Karpas-422 (cell line): ENCODE measurements at regions not wholly inside any gene's neighbourhood (a gene's known extent, or its start where the extent isn't known, plus 50 kb on each side); places are given as distances from the start of the nearest gene placed in this dataset.

Source experiments
- DNase-seq: peaks from one replicate; pipeline ENCODE4 v3.0.0-alpha.2; 2015
- H2AFZ ChIP-seq: fragments of 200-600 bp; sonication (generic); 2 replicates; pipeline ENCODE4 v1.6.1; 2014; ENCODE audit warnings: antibody characterized with exemption, low read length, mixed read lengths
- H3K27ac ChIP-seq: fragments of 200-600 bp; sonication (generic); 2 replicates; pipeline ENCODE4 v1.5.1; 2014; ENCODE audit warnings: mild to moderate bottlenecking, low read length, moderate library complexity
- H3K27me3 ChIP-seq: fragments of 200-600 bp; sonication (generic); 2 replicates; pipeline ENCODE4 v1.6.1; 2014; ENCODE audit warnings: low read length, mixed read lengths
- H3K36me3 ChIP-seq: fragments of 200-600 bp; sonication (generic); 2 replicates; pipeline ENCODE4 v1.6.1; 2014; ENCODE audit warnings: low read length, mixed read lengths; ENCODE audit not compliant: insufficient read depth
- H3K4me1 ChIP-seq: fragments of 200-600 bp; sonication (generic); 2 replicates; pipeline ENCODE4 v1.6.1; 2014; ENCODE audit warnings: mild to moderate bottlenecking, low read length, mixed read lengths
- H3K4me2 ChIP-seq: fragments of 200-600 bp; sonication (generic); 2 replicates; pipeline ENCODE4 v1.6.1; 2014; ENCODE audit warnings: low read length, low read depth, mild to moderate bottlenecking; ENCODE audit not compliant: poor library complexity, severe bottlenecking
- H3K4me3 ChIP-seq: fragments of 200-600 bp; sonication (generic); 2 replicates; pipeline ENCODE4 v1.5.1; 2014; ENCODE audit warnings: mild to moderate bottlenecking, antibody characterized with exemption, low read length, mixed read lengths
- H3K79me2 ChIP-seq: fragments of 200-600 bp; sonication (generic); 2 replicates; pipeline ENCODE4 v1.6.1; 2014; ENCODE audit warnings: mild to moderate bottlenecking, low read length, mixed read lengths
- H3K9ac ChIP-seq: fragments of 200-600 bp; sonication (generic); 2 replicates; pipeline ENCODE4 v1.6.0; 2014; ENCODE audit warnings: low read length
- H3K9me2 ChIP-seq: fragments of 200-600 bp; sonication (generic), shearing (Covaris generic); replicated peaks from 2 replicates; pipeline ENCODE4 v1.6.0; 2014; ENCODE audit warnings: mild to moderate bottlenecking, low read length, moderate library complexity; ENCODE audit not compliant: insufficient read depth
- H3K9me3 ChIP-seq: fragments of 300-700, 200-600 bp; sonication (generic); 2 replicates; pipeline ENCODE4 v1.6.1; 2014; ENCODE audit warnings: low read length, mixed read lengths
- H4K20me1 ChIP-seq: fragments of 200-600 bp; sonication (generic); 2 replicates; pipeline ENCODE4 v1.6.1; 2014; ENCODE audit warnings: mild to moderate bottlenecking, antibody characterized with exemption, low read length, low read depth; ENCODE audit not compliant: insufficient read depth

DNA sequence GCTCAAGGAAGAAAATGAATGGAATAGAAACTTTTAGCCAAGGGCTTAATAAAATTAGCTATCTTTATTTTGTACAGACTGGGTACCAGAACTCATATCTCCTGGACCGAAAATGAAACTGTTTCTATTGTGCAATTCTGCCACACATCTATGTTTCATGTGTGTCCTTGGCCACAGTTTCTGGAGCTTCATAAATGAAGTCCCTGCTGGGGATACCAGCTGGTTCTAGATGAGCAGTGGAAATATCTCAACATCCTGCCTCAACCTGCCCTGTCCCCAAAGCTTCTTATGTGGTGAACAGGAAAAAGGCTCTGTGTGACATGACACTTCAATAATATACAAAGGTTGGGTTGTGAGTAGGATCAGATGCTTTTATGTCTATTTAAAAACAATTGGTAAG, 310.1 kb upstream of the SORCS1 start:
- no peak overlapping the region for H3K4me3 ChIP-seq
- H3K4me1 ChIP-seq, result no peaks in the 10 kb centered on the region
- H3K4me2 ChIP-seq, result no peak overlapping the region
- H3K36me3 ChIP-seq, result no peaks in the 10 kb centered on the region
- H2AFZ ChIP-seq, result no peak overlapping the region
- no peaks in the 10 kb centered on the region for H3K9me2 ChIP-seq
- H3K27ac ChIP-seq, result no peak overlapping the region
- no peaks in the 10 kb centered on the region for H3K27me3 ChIP-seq
- H4K20me1 ChIP-seq, result no peaks in the 10 kb centered on the region
- H3K9me3 ChIP-seq, result peaks cover 21% of the 10 kb centered on the region
- no peak for DNase-seq
- no peak overlapping the region for H3K9ac ChIP-seq
- no peaks in the 10 kb centered on the region for H3K79me2 ChIP-seq

DNA sequence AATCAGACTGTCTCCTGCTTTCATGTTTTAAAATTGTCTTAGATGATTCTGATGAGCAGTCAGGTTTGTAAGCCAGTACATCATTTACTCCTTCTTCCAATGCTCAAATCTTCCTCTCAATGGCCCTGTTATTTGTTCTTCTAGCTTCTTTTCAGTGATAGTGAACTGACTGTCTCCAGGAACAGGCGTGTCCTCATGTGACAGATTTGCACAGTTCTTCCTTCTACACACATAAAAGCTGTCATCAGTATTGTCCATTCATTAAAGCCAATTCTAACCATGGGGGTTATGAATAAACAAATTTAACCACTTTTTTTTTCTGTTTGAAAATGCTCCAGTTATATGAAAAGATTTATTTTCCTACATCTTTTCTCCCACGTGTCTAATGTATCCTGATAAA, 308.7 kb upstream of the SORCS1 start:
- DNase-seq, result no peak
- Histone ChIP-seq H3K36me3 (no peaks in the 10 kb centered on the region), H3K79me2 (no peaks in the 10 kb centered on the region), H3K9me3 (peaks cover 21% of the 10 kb centered on the region), H3K4me2 (no peak overlapping the region), H3K27me3 (no peaks in the 10 kb centered on the region), H3K4me1 (no peaks in the 10 kb centered on the region), H3K9ac (no peak overlapping the region), H4K20me1 (no peaks in the 10 kb centered on the region), H2AFZ (no peak overlapping the region), H3K4me3 (no peak overlapping the region), H3K9me2 (no peaks in the 10 kb centered on the region), H3K27ac (no peak overlapping the region)

DNA sequence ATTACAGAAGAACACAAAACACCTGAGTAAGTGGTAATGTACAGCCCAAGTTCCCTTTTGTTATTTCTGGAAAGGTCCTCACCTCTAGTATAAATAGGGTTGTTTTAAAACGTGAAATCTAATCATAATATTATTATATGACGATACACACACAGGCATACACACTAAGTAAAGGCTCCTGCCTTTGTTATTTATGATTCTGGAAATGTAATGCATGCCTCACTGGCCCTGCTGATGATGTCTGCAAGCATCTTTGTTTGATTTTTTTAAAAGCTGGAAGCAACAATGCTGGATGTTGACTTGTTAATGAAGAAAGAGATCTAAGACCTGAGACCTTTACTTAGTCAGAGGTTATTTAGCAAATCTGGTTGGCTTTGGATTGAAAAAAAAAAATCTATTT, 307.4 kb upstream of the SORCS1 start:
- H3K4me2 ChIP-seq, result no peak overlapping the region
- H3K4me1 ChIP-seq, result no peaks in the 10 kb centered on the region
- no peak overlapping the region for H3K9ac ChIP-seq
- no peak for DNase-seq
- H2AFZ ChIP-seq, result no peak overlapping the region
- no peaks in the 10 kb centered on the region for H3K27me3 ChIP-seq
- H3K9me2 ChIP-seq, result no peaks in the 10 kb centered on the region
- no peak overlapping the region for H3K4me3 ChIP-seq
- no peaks in the 10 kb centered on the region for H3K36me3 ChIP-seq
- H4K20me1 ChIP-seq, result no peaks in the 10 kb centered on the region
- H3K9me3 ChIP-seq, result peaks cover 21% of the 10 kb centered on the region
- no peaks in the 10 kb centered on the region for H3K79me2 ChIP-seq
- H3K27ac ChIP-seq, result no peak overlapping the region

DNA sequence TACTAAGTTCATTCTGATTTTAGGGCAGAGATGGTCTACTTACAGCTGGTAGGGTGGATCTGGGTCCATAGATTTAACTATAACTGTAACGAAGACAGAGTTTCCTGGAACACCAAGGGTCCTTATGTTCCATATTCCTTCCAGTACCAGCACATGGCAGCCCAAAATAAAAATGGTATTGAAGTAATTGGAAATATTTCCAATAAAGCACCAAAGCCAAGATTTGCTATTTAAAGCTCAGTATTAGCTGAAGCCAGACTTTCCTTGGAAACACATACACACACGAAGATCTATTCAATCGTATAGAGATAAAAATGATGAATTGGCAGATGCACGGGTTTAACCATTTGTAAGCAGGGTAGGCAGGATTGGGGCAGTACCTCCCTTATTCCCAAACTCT, 289.1 kb upstream of the SORCS1 start:
- no peak for DNase-seq
- no peak overlapping the region for H3K4me2 ChIP-seq
- H3K9me3 ChIP-seq, result peaks cover 25% of the 10 kb centered on the region
- H3K9me2 ChIP-seq, result no peaks in the 10 kb centered on the region
- H3K79me2 ChIP-seq, result no peaks in the 10 kb centered on the region
- no peak overlapping the region for H3K4me3 ChIP-seq
- H3K36me3 ChIP-seq, result no peaks in the 10 kb centered on the region
- H4K20me1 ChIP-seq, result no peaks in the 10 kb centered on the region
- no peaks in the 10 kb centered on the region for H3K4me1 ChIP-seq
- no peak overlapping the region for H3K27ac ChIP-seq
- H3K27me3 ChIP-seq, result no peaks in the 10 kb centered on the region
- H2AFZ ChIP-seq, result no peak overlapping the region
- no peak overlapping the region for H3K9ac ChIP-seq

DNA sequence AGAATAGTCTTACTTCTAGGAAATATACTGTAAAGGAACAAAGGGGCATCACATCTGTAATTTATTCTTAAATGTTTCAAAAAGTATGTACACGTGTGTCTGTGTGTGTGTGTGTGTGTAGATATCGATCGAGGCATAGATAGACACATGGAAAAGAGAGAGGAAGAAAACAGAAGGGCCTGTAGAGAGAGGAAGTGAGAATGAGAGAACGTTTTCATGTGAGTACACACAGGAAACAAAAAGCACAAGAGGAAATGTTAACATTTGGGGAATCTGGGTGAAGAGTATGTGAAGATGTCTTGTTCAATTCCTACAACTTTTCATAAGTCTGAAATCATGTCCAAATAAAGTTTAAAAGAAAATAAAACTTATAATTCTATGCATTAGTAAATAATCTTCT, 286.5 kb upstream of the SORCS1 start:
- Histone ChIP-seq H3K36me3 (no peaks in the 10 kb centered on the region), H3K79me2 (no peaks in the 10 kb centered on the region), H3K4me1 (no peaks in the 10 kb centered on the region), H3K9me2 (no peaks in the 10 kb centered on the region), H3K9ac (no peak overlapping the region), H3K4me3 (no peak overlapping the region), H3K27ac (no peak overlapping the region), H3K4me2 (no peak overlapping the region), H3K9me3 (peaks cover 27% of the 10 kb centered on the region), H2AFZ (no peak overlapping the region), H4K20me1 (no peaks in the 10 kb centered on the region), H3K27me3 (no peaks in the 10 kb centered on the region)
- no peak for DNase-seq

DNA sequence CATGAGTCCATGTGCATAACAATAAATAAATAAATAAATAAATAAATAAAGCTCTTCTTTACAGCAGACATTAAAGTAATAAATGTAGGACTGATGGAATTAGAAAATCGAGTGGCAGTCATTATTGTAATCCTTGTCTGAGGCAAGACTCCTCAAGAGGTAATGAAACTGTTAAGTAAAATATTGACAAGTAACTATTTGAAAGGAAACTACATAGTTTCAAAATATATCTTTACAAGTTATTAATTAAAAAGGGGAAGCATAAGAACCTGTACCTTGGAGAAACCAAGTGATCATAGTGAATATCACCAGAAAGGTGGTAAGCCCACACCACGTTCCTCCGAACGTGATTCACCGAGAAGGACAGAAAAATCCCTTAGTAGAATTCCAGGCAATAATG, 285.6 kb upstream of the SORCS1 start:
- Histone ChIP-seq H3K9ac (no peak overlapping the region), H3K4me2 (no peak overlapping the region), H2AFZ (no peak overlapping the region), H3K36me3 (no peaks in the 10 kb centered on the region), H3K9me2 (no peaks in the 10 kb centered on the region), H3K4me1 (no peaks in the 10 kb centered on the region), H3K79me2 (no peaks in the 10 kb centered on the region), H3K4me3 (no peak overlapping the region), H4K20me1 (no peaks in the 10 kb centered on the region), H3K27ac (no peak overlapping the region), H3K27me3 (no peaks in the 10 kb centered on the region), H3K9me3 (peaks cover 23% of the 10 kb centered on the region)
- DNase-seq, result no peak

DNA sequence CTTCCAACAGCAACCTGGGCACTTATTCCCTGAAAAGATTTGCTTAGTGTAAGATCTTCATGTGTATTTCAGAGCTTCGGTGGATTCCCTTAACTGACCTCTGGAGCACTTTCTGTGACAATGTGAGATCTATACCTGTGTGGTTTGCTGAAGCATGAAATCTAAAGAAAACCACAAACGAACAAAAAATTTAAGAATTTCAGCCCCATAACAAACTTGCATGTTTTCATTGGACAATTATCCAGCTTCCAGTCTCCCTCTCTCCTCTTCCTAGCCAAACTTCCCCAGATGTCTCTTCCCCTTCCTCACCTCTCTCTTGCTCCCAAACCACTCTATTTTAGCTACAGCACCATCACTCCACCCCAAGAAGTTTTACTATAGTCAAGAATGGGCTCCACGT, 279.9 kb upstream of the SORCS1 start:
- H2AFZ ChIP-seq, result no peak overlapping the region
- H3K4me3 ChIP-seq, result no peak overlapping the region
- no peaks in the 10 kb centered on the region for H3K9me2 ChIP-seq
- no peak for DNase-seq
- no peak overlapping the region for H3K4me2 ChIP-seq
- no peak overlapping the region for H3K9ac ChIP-seq
- H3K36me3 ChIP-seq, result no peaks in the 10 kb centered on the region
- H3K4me1 ChIP-seq, result no peaks in the 10 kb centered on the region
- peaks cover 18% of the 10 kb centered on the region for H3K9me3 ChIP-seq
- H3K79me2 ChIP-seq, result no peaks in the 10 kb centered on the region
- no peaks in the 10 kb centered on the region for H4K20me1 ChIP-seq
- no peak overlapping the region for H3K27ac ChIP-seq
- no peaks in the 10 kb centered on the region for H3K27me3 ChIP-seq

DNA sequence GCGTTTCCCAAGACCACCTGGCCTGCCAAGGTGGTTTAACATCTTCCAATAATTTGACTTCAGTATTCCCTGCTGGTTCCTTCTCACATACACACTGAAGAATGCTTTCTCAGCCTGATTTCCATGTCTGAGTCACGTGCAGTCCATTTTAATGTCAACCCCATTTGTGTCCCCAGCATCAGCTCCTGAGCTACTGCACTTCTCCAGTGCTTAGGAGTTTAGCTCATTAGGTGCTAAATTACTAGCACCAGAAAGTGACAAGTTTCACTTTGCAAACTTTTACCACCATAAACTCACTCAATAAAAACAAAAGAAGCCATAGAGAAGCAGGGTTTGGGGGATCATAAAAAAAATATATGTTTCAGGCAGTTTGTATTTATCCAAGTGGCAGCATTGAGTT, 279.3 kb upstream of the SORCS1 start:
- Histone ChIP-seq H3K27ac (no peak overlapping the region), H3K9me2 (no peaks in the 10 kb centered on the region), H4K20me1 (no peaks in the 10 kb centered on the region), H3K36me3 (no peaks in the 10 kb centered on the region), H2AFZ (no peak overlapping the region), H3K9ac (no peak overlapping the region), H3K4me2 (no peak overlapping the region), H3K9me3 (peaks cover 18% of the 10 kb centered on the region), H3K4me3 (no peak overlapping the region), H3K27me3 (no peaks in the 10 kb centered on the region), H3K79me2 (no peaks in the 10 kb centered on the region), H3K4me1 (no peaks in the 10 kb centered on the region)
- no peak for DNase-seq

DNA sequence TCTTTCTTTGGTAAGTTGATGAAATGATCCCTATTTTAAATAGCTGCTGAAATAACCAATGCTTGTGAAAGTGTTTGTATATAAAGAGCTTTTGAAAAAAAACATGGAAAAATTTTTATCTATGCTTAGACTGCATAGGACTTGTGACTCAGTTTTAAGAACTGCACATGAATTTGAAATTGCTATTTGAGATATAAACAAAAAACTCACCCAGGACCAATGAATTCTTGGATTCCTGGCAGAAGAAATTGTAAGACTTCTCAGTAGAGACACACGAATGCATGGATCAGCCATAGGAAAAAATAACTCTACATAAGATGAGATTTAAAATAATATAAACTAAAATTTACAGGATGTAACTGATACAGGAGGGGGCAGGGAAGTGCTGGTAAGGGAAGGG, 278.8 kb upstream of the SORCS1 start:
- no peaks in the 10 kb centered on the region for H3K27me3 ChIP-seq
- no peak overlapping the region for H3K4me3 ChIP-seq
- H3K79me2 ChIP-seq, result no peaks in the 10 kb centered on the region
- H3K27ac ChIP-seq, result no peak overlapping the region
- H3K4me2 ChIP-seq, result no peak overlapping the region
- DNase-seq, result no peak
- H3K9me3 ChIP-seq, result peaks cover 17% of the 10 kb centered on the region
- H2AFZ ChIP-seq, result no peak overlapping the region
- no peaks in the 10 kb centered on the region for H4K20me1 ChIP-seq
- no peaks in the 10 kb centered on the region for H3K9me2 ChIP-seq
- H3K36me3 ChIP-seq, result no peaks in the 10 kb centered on the region
- H3K9ac ChIP-seq, result no peak overlapping the region
- H3K4me1 ChIP-seq, result no peaks in the 10 kb centered on the region
